ENCODE measurements at regions not wholly inside any gene's neighbourhood (a gene's known extent, or its start where the extent isn't known, plus 50 kb on each side); places are given as distances from the start of the nearest gene placed in this dataset.

DNA sequence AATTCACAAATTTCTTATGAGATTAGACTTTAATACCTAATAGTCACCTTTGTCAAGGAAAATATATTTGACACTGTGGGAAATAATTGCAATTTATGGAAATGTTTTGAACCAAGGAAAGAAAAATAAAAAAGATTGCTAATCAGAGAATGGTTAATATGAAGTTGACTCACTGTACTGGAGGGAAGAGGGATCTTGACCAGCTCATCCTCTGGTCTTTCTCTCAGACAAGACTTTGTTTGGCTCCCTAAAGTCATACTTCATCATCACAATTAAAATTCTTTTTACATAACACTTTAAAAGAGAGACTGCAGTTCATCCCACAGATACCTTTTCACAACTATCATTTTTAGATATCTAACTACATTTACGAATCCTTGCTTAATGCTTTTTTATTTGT lies 538.5 kb upstream of the ZEB2 start:
- TF ChIP-seq CTCF (conservative IDR thresholded peaks at IDR 0.05; ENCODE audit: low read depth in 2 of 2), result no peak
- TF ChIP-seq, protein P1, sequence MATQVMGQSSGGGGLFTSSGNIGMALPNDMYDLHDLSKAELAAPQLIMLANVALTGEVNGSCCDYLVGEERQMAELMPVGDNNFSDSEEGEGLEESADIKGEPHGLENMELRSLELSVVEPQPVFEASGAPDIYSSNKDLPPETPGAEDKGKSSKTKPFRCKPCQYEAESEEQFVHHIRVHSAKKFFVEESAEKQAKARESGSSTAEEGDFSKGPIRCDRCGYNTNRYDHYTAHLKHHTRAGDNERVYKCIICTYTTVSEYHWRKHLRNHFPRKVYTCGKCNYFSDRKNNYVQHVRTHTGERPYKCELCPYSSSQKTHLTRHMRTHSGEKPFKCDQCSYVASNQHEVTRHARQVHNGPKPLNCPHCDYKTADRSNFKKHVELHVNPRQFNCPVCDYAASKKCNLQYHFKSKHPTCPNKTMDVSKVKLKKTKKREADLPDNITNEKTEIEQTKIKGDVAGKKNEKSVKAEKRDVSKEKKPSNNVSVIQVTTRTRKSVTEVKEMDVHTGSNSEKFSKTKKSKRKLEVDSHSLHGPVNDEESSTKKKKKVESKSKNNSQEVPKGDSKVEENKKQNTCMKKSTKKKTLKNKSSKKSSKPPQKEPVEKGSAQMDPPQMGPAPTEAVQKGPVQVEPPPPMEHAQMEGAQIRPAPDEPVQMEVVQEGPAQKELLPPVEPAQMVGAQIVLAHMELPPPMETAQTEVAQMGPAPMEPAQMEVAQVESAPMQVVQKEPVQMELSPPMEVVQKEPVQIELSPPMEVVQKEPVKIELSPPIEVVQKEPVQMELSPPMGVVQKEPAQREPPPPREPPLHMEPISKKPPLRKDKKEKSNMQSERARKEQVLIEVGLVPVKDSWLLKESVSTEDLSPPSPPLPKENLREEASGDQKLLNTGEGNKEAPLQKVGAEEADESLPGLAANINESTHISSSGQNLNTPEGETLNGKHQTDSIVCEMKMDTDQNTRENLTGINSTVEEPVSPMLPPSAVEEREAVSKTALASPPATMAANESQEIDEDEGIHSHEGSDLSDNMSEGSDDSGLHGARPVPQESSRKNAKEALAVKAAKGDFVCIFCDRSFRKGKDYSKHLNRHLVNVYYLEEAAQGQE (IDR thresholded peaks at IDR 0.05; ENCODE audit: unreplicated experiment), result no peak
- TF ChIP-seq CREB1 (CRISPR knock-in tag; IDR thresholded peaks at IDR 0.05; ENCODE audit: low read depth), result no peak
- no peak for TF ChIP-seq EZH2 (IDR thresholded peaks at IDR 0.05; ENCODE audit: low read depth, unreplicated experiment)
- no peak for TF ChIP-seq EZH2phosphoT487 (IDR thresholded peaks at IDR 0.05; ENCODE audit: unreplicated experiment)
- no peak for TF ChIP-seq ZNF462 (CRISPR knock-in tag; IDR thresholded peaks at IDR 0.05)
- TF ChIP-seq ETS1 (IDR thresholded peaks at IDR 0.05), result no peak

Measured in GM23338 (cell line).